Tibial nerve (tissue), 4 donors: ENCODE measurements at regions not wholly inside any gene's neighbourhood (a gene's known extent, or its start where the extent isn't known, plus 50 kb on each side); places are given as distances from the start of the nearest gene placed in this dataset.

Experiments
- DNase-seq, 2 donors: peaks; one replicate each; pipeline ENCODE4 v3.0.0-alpha.2; 2019; ENCODE audit warnings: low spot score in 2 of 2
- H3K27ac ChIP-seq, 4 donors: fragments of 200-600 bp; sonication (generic) in 3 of 4; one replicate each; pipeline ENCODE4 v1.5.1; 2017 to 2019; ENCODE audit warnings: mild to moderate bottlenecking in 1 of 4
- H3K27me3 ChIP-seq, 2 donors: fragments of 200-600 bp; sonication (generic) in 1 of 2; one replicate each; pipeline versions ENCODE4 v1.5.1 to v1.6.0; 2017 to 2019
- H3K36me3 ChIP-seq, 3 donors: fragments of 200-600 bp; sonication (generic); one replicate each; pipeline ENCODE4 v1.5.1; 2018 to 2019
- H3K4me1 ChIP-seq, 4 donors: fragments of 200-600 bp; sonication (generic) in 3 of 4; one replicate each; pipeline ENCODE4 v1.5.1; 2017 to 2019
- H3K4me3 ChIP-seq, 4 donors: fragments of 200-600 bp; sonication (generic) in 3 of 4; one replicate each; pipeline ENCODE4 v1.5.1; 2017 to 2019; ENCODE audit warnings: mild to moderate bottlenecking in 1 of 4, moderate library complexity in 1 of 4
- H3K9me3 ChIP-seq, 4 donors: fragments of 200-600 bp; sonication (generic) in 3 of 4; one replicate each; pipeline ENCODE4 v1.5.1; 2017 to 2019
- EP300 ChIP-seq, 2 donors: sonication (generic); formaldehyde crosslinking; IDR thresholded peaks; one replicate each; pipeline ENCODE4 v1.6.1; 2017; ENCODE audit warnings: antibody characterized with exemption in 2 of 2, mild to moderate bottlenecking in 1 of 2
- POLR2A ChIP-seq, 2 donors: fragments of 450-650 bp; IDR thresholded peaks; one replicate each; pipeline ENCODE4 v1.6.1; 2017; ENCODE audit warnings: antibody characterized with exemption in 2 of 2, mild to moderate bottlenecking in 2 of 2, moderate library complexity in 2 of 2
- WGBS, 2 donors: methylation state at CpG; one replicate each; pipeline ENCODE4 v1.1.5; 2018; 5-methylcytosine and 5-hydroxymethylcytosine counted together
- TF ChIP-seq, protein P1 (sequence below), 5 experiments: fragments of 200-600 bp in 3 of 5; fragments of 450-650 bp in 2 of 5; sonication (generic) in 3 of 5; IDR thresholded peaks; one replicate each; pipeline ENCODE4 v1.5.1; 2016 to 2019; ENCODE audit warnings: antibody characterized with exemption in 5 of 5, mild to moderate bottlenecking in 3 of 5, moderate library complexity in 2 of 5

- no peaks in the 10 kb centered on the region for H3K36me3 ChIP-seq
- H3K27ac ChIP-seq: no peak overlapping the region
- no peaks in the 10 kb centered on the region for H3K9me3 ChIP-seq
- no peak for DNase-seq
- peaks cover 0 to 3% (median 0%) of the 10 kb centered on the region in 4 donors for H3K4me1 ChIP-seq
- whole genome bisulfite sequencing, 2 donors: 52 to 58% methylated on average over 2 of the region's 2 CpGs
- TF ChIP-seq, protein P1, sequence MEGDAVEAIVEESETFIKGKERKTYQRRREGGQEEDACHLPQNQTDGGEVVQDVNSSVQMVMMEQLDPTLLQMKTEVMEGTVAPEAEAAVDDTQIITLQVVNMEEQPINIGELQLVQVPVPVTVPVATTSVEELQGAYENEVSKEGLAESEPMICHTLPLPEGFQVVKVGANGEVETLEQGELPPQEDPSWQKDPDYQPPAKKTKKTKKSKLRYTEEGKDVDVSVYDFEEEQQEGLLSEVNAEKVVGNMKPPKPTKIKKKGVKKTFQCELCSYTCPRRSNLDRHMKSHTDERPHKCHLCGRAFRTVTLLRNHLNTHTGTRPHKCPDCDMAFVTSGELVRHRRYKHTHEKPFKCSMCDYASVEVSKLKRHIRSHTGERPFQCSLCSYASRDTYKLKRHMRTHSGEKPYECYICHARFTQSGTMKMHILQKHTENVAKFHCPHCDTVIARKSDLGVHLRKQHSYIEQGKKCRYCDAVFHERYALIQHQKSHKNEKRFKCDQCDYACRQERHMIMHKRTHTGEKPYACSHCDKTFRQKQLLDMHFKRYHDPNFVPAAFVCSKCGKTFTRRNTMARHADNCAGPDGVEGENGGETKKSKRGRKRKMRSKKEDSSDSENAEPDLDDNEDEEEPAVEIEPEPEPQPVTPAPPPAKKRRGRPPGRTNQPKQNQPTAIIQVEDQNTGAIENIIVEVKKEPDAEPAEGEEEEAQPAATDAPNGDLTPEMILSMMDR (IDR thresholded peaks at IDR 0.05): peak in 4 of 5 experiments; percentile 15 to 41 (median 29)
- TF ChIP-seq POLR2A (IDR thresholded peaks at IDR 0.05) (no peak), EP300 (IDR thresholded peaks at IDR 0.05) (no peak)
- H3K4me3 ChIP-seq: no peak overlapping the region
- no peaks in the 10 kb centered on the region for H3K27me3 ChIP-seq
These were observed 184.7 kb upstream of the DCN start for GRCh38 chr12:91367234-91367849.

- no peak for DNase-seq
- TF ChIP-seq EP300 (IDR thresholded peaks at IDR 0.05) (no peak), POLR2A (IDR thresholded peaks at IDR 0.05) (no peak)
- TF ChIP-seq, protein P1 (IDR thresholded peaks at IDR 0.05): no peak
- no peaks in the 10 kb centered on the region for H3K36me3 ChIP-seq
- H3K27ac ChIP-seq: no peak overlapping the region
- no peak overlapping the region for H3K4me3 ChIP-seq
- H3K4me1 ChIP-seq: peaks cover 0 to 7% (median 0%) of the 10 kb centered on the region in 4 donors
- 76 to 83% methylated on average over 5 of the region's 5 CpGs for WGBS, 2 donors
- H3K9me3 ChIP-seq: no peaks in the 10 kb centered on the region
- H3K27me3 ChIP-seq: no peaks in the 10 kb centered on the region
These were observed 182.0 kb upstream of the DCN start for GRCh38 chr12:91364471-91365184.

- H3K4me3 ChIP-seq: no peak overlapping the region
- no peaks in the 10 kb centered on the region for H3K36me3 ChIP-seq
- peaks cover 0 to 7% (median 0%) of the 10 kb centered on the region in 4 donors for H3K4me1 ChIP-seq
- H3K27ac ChIP-seq: no peak overlapping the region
- no peak for DNase-seq
- 19 to 20% methylated on average over 5 of the region's 5 CpGs for WGBS, 2 donors
- no peaks in the 10 kb centered on the region for H3K9me3 ChIP-seq
- TF ChIP-seq, protein P1 (IDR thresholded peaks at IDR 0.05): peak; percentile 54 to 72 (median 68)
- no peak for TF ChIP-seq POLR2A (IDR thresholded peaks at IDR 0.05)
- no peaks in the 10 kb centered on the region for H3K27me3 ChIP-seq
These were observed 179.2 kb upstream of the DCN start for GRCh38 chr12:91361864-91362263.

- DNase-seq: no peak
- Histone ChIP-seq H3K36me3 (no peaks in the 10 kb centered on the region), H3K4me1 (peaks cover 0 to 4% (median 0%) of the 10 kb centered on the region in 4 donors), H3K9me3 (no peaks in the 10 kb centered on the region), H3K27me3 (no peaks in the 10 kb centered on the region), H3K27ac (no peak overlapping the region), H3K4me3 (no peak overlapping the region)
- TF ChIP-seq EP300 (IDR thresholded peaks at IDR 0.05): no peak
- TF ChIP-seq POLR2A (IDR thresholded peaks at IDR 0.05): no peak
- TF ChIP-seq, protein P1 (IDR thresholded peaks at IDR 0.05): no peak
- 88 to 92% methylated on average over 2 of the region's 2 CpGs for WGBS, 2 donors
These were observed 174.8 kb upstream of the DCN start for GRCh38 chr12:91357381-91357780.

GRCh38 chr12:91356405-91356804 lies 173.8 kb upstream of the DCN start:
- WGBS, 2 donors: 78 to 83% methylated on average over 1 of the region's 1 CpG
- H3K9me3 ChIP-seq: no peaks in the 10 kb centered on the region

More at GRCh38 chr12:91356405-91356804, 173.8 kb upstream of the DCN start:
- Histone ChIP-seq H3K4me1 (no peaks in the 10 kb centered on the region), H3K4me3 (no peak overlapping the region), H3K36me3 (no peaks in the 10 kb centered on the region), H3K27me3 (no peaks in the 10 kb centered on the region), H3K27ac (no peak overlapping the region)
- DNase-seq: no peak
- no peak for TF ChIP-seq EP300 (IDR thresholded peaks at IDR 0.05)
- TF ChIP-seq, protein P1 (IDR thresholded peaks at IDR 0.05): no peak
- TF ChIP-seq POLR2A (IDR thresholded peaks at IDR 0.05): no peak
